Activated CD4-positive, alpha-beta T cell treated with anti-CD3 and anti-CD28 coated beads for 36 hours (primary cell): ENCODE measurements at regions not wholly inside any gene's neighbourhood (a gene's known extent, or its start where the extent isn't known, plus 50 kb on each side); places are given as distances from the start of the nearest gene placed in this dataset.
"Not testable (repeated sequence)": the region's sequence is repeated elsewhere in the genome, so short reads cannot be mapped to it uniquely, and the experiment has no call there.

Source experiments
- ATAC-seq: fragments of 200-7000 bp; cut with Tn5 transposase; one replicate; pipeline ENCODE4 v1.10.0; 2021; ENCODE audit warnings: mild to moderate bottlenecking, moderate library complexity
- CTCF ChIA-PET: fragments of 350-600 bp; sonication (Branson Sonifier 250); formaldehyde crosslinking; loops from one replicate; lab custom pipeline; 2021; ENCODE audit warnings: antibody characterized with exemption; lab: Charles Lee
- POLR2A ChIA-PET: fragments of 350-600 bp; sonication (Branson Sonifier 250); formaldehyde crosslinking; loops from one replicate; lab custom pipeline; 2021; ENCODE audit warnings: antibody characterized with exemption, inconsistent platforms; lab: Charles Lee
- DNase-seq: peaks from one replicate; pipeline ENCODE4 v3.0.0-alpha.2; 2020
- H3K27ac Mint-ChIP-seq: one replicate; pipeline ENCODE4 v1.8.0; 2021; ENCODE audit warnings: mixed read lengths
- H3K27me3 Mint-ChIP-seq: one replicate; pipeline ENCODE4 v1.8.0; 2021; ENCODE audit warnings: mixed read lengths
- H3K36me3 Mint-ChIP-seq: one replicate; pipeline ENCODE4 v1.8.0; 2021; ENCODE audit warnings: low read depth, mixed read lengths
- H3K4me1 Mint-ChIP-seq: one replicate; pipeline ENCODE4 v1.8.0; 2021; ENCODE audit warnings: mixed read lengths
- H3K4me3 Mint-ChIP-seq: one replicate; pipeline ENCODE4 v1.8.0; 2021; ENCODE audit warnings: mild to moderate bottlenecking, moderate library complexity, mixed read lengths
- H3K9me3 Mint-ChIP-seq: one replicate; pipeline ENCODE4 v1.8.0; 2021; ENCODE audit warnings: low read depth, mixed read lengths
- intact Hi-C, 2 experiments: fragments of 100-400 bp; cut with DNase I in 1 of 2; cut with micrococcal nuclease in 1 of 2; formaldehyde crosslinking; loops; one replicate each; pipeline versions ENCODE4 v1.14.2 to v1.15.1; 2022 to 2024; cut with DNase I, micrococcal nuclease

- intact Hi-C loops, result loop anchor here in 1 of 2 experiments (10.0 kb wide), 1 partner anchor 62 kb away; no protein-coding TSS in a partner anchor
- DNase-seq, result no peak
- CTCF ChIA-PET, result interaction anchor here (1.3 kb wide), 1 partner anchor 15 kb away, joined by 4 read pairs; no protein-coding TSS in a partner anchor
- Mint-ChIP-seq H3K4me3 (no peak overlapping the region), H3K27ac (no peak overlapping the region), H3K27me3 (no peaks in the 10 kb centered on the region), H3K36me3 (no peaks in the 10 kb centered on the region), H3K4me1 (no peaks in the 10 kb centered on the region), H3K9me3 (no peaks in the 10 kb centered on the region)
- no peak for ATAC-seq
- POLR2A ChIA-PET, result no interaction called here
Measured at GRCh38 chr9:31556667-31557463, 827.6 kb upstream of the ACO1 start.

- CTCF ChIA-PET, POLR2A ChIA-PET, DNase-seq, H3K27me3 Mint-ChIP-seq, H3K9me3 Mint-ChIP-seq, intact Hi-C loops, H3K27ac Mint-ChIP-seq, ATAC-seq, H3K36me3 Mint-ChIP-seq, H3K4me3 Mint-ChIP-seq, H3K4me1 Mint-ChIP-seq: not testable (repeated sequence)
Measured at GRCh38 chr9:31572190-31572589, 812.3 kb upstream of the ACO1 start.

- Mint-ChIP-seq H3K4me3 (no peak overlapping the region), H3K4me1 (no peaks in the 10 kb centered on the region), H3K9me3 (peaks cover 4% of the 10 kb centered on the region), H3K27ac (no peak overlapping the region), H3K27me3 (no peaks in the 10 kb centered on the region), H3K36me3 (no peaks in the 10 kb centered on the region)
- DNase-seq (no peak), ATAC-seq (no peak)
- ChIA-PET POLR2A (no interaction called here), CTCF (no interaction called here)
- intact Hi-C loops, result no loop called here
Measured at GRCh38 chr9:31573561-31573960, 810.9 kb upstream of the ACO1 start.

- intact Hi-C loops, result no loop called here
- ATAC-seq, result no peak
- DNase-seq, result no peak
- no peaks in the 10 kb centered on the region for H3K36me3 Mint-ChIP-seq
- peaks cover 4% of the 10 kb centered on the region for H3K9me3 Mint-ChIP-seq
- H3K27ac Mint-ChIP-seq, result no peak overlapping the region
- no peaks in the 10 kb centered on the region for H3K4me1 Mint-ChIP-seq
- ChIA-PET CTCF (no interaction called here), POLR2A (no interaction called here)
- no peaks in the 10 kb centered on the region for H3K27me3 Mint-ChIP-seq
- H3K4me3 Mint-ChIP-seq, result no peak overlapping the region
Measured at GRCh38 chr9:31574006-31574765, 810.3 kb upstream of the ACO1 start.

- ChIA-PET POLR2A (no interaction called here), CTCF (interaction anchor here (1.3 kb wide), 1 partner anchor 13 kb away, joined by 4 read pairs; no protein-coding TSS in a partner anchor)
- Mint-ChIP-seq H3K36me3 (no peaks in the 10 kb centered on the region), H3K27me3 (no peaks in the 10 kb centered on the region), H3K4me1 (no peaks in the 10 kb centered on the region), H3K27ac (no peak overlapping the region), H3K9me3 (no peaks in the 10 kb centered on the region), H3K4me3 (no peak overlapping the region)
- intact Hi-C loops, result no loop called here
- ATAC-seq (no peak), DNase-seq (no peak)
Measured at GRCh38 chr9:31582071-31582470, 802.4 kb upstream of the ACO1 start.

- ChIA-PET CTCF (no interaction called here), POLR2A (no interaction called here)
- Mint-ChIP-seq H3K27ac (no peak overlapping the region), H3K27me3 (no peaks in the 10 kb centered on the region), H3K4me3 (no peak overlapping the region), H3K4me1 (no peaks in the 10 kb centered on the region), H3K9me3 (no peaks in the 10 kb centered on the region), H3K36me3 (no peaks in the 10 kb centered on the region)
- DNase-seq (no peak), ATAC-seq (no peak)
- intact Hi-C loops, result no loop called here
Measured at GRCh38 chr9:31582561-31582960, 801.9 kb upstream of the ACO1 start.

GRCh38 chr9:31585158-31585557, 799.3 kb upstream of the ACO1 start:
- Mint-ChIP-seq H3K27me3 (no peaks in the 10 kb centered on the region), H3K4me3 (no peak overlapping the region), H3K36me3 (no peaks in the 10 kb centered on the region), H3K27ac (no peak overlapping the region), H3K4me1 (no peaks in the 10 kb centered on the region), H3K9me3 (no peaks in the 10 kb centered on the region)
- ChIA-PET POLR2A (no interaction called here), CTCF (interaction anchor here (0.7 kb wide), 1 partner anchor 281 kb away, joined by 3 read pairs; no protein-coding TSS in a partner anchor)
- DNase-seq (no peak), ATAC-seq (no peak)
- intact Hi-C loops, result no loop called here

GRCh38 chr9:31587146-31587545, 797.3 kb upstream of the ACO1 start:
- Mint-ChIP-seq H3K4me1 (no peaks in the 10 kb centered on the region), H3K27ac (no peak overlapping the region), H3K27me3 (no peaks in the 10 kb centered on the region), H3K4me3 (no peak overlapping the region), H3K36me3 (no peaks in the 10 kb centered on the region), H3K9me3 (no peaks in the 10 kb centered on the region)
- ChIA-PET CTCF (interaction anchor here (0.7 kb wide), 1 partner anchor 12 kb away, joined by 3 read pairs; no protein-coding TSS in a partner anchor), POLR2A (no interaction called here)
- intact Hi-C loops, result no loop called here
- no peak for DNase-seq
- ATAC-seq, result no peak

GRCh38 chr9:31588006-31588405, 796.4 kb upstream of the ACO1 start:
- no peak overlapping the region for H3K27ac Mint-ChIP-seq
- H3K36me3 Mint-ChIP-seq, result no peaks in the 10 kb centered on the region
- ChIA-PET CTCF (no interaction called here), POLR2A (no interaction called here)
- ATAC-seq (no peak), DNase-seq (no peak)
- H3K9me3 Mint-ChIP-seq, result no peaks in the 10 kb centered on the region
- H3K4me3 Mint-ChIP-seq, result no peak overlapping the region
- H3K4me1 Mint-ChIP-seq, result no peaks in the 10 kb centered on the region
- no peaks in the 10 kb centered on the region for H3K27me3 Mint-ChIP-seq
- intact Hi-C loops, result no loop called here

GRCh38 chr9:31588756-31589155, 795.7 kb upstream of the ACO1 start:
- Mint-ChIP-seq H3K4me1 (no peaks in the 10 kb centered on the region), H3K27ac (no peak overlapping the region), H3K4me3 (no peak overlapping the region), H3K27me3 (no peaks in the 10 kb centered on the region), H3K36me3 (no peaks in the 10 kb centered on the region), H3K9me3 (no peaks in the 10 kb centered on the region)
- ChIA-PET CTCF (no interaction called here), POLR2A (no interaction called here)
- DNase-seq (no peak), ATAC-seq (no peak)
- intact Hi-C loops, result no loop called here

GRCh38 chr9:31590091-31590490, 794.4 kb upstream of the ACO1 start:
- no peak overlapping the region for H3K27ac Mint-ChIP-seq
- H3K27me3 Mint-ChIP-seq, result no peaks in the 10 kb centered on the region
- H3K4me1 Mint-ChIP-seq, result no peaks in the 10 kb centered on the region
- no peak for ATAC-seq
- H3K9me3 Mint-ChIP-seq, result no peaks in the 10 kb centered on the region
- H3K4me3 Mint-ChIP-seq, result no peak overlapping the region
- ChIA-PET CTCF (no interaction called here), POLR2A (no interaction called here)
- intact Hi-C loops, result no loop called here
- no peak for DNase-seq
- no peaks in the 10 kb centered on the region for H3K36me3 Mint-ChIP-seq

- intact Hi-C loops, H3K4me3 Mint-ChIP-seq, CTCF ChIA-PET, DNase-seq, H3K36me3 Mint-ChIP-seq, ATAC-seq, POLR2A ChIA-PET, H3K4me1 Mint-ChIP-seq, H3K27ac Mint-ChIP-seq, H3K27me3 Mint-ChIP-seq, H3K9me3 Mint-ChIP-seq: not testable (repeated sequence)
Measured at GRCh38 chr9:31597086-31597485, 787.4 kb upstream of the ACO1 start.
